A673 (cell line): ENCODE measurements at regions not wholly inside any gene's neighbourhood (a gene's known extent, or its start where the extent isn't known, plus 50 kb on each side); places are given as distances from the start of the nearest gene placed in this dataset.

Experiments used
- BruUV-seq: library from RNA; stranded (reverse); fragments of 400-500 nt; replicated peaks from 2 replicates; lab custom pipeline; 2021; lab: Mats Ljungman, UMichigan
- CTCF ChIA-PET: fragments of 300-600 bp; sonication (Branson Sonifier 250); formaldehyde crosslinking; loops from one replicate; lab custom pipeline; 2022; ENCODE audit warnings: antibody characterized with exemption; lab: Charles Lee
- POLR2A ChIA-PET: fragments of 300-600 bp; sonication (Branson Sonifier 250); formaldehyde crosslinking; loops from one replicate; lab custom pipeline; 2022; ENCODE audit warnings: antibody characterized with exemption; ENCODE audit not compliant: low non-redundant PET; lab: Charles Lee
- DNase-seq: peaks from one replicate; pipeline ENCODE4 v3.0.0-alpha.2; 2015; ENCODE audit warnings: low spot score
- H3K27ac ChIP-seq: fragments of 200-600 bp; sonication (generic); 2 replicates; pipeline ENCODE4 v1.5.1; 2016; ENCODE audit warnings: mixed run types, low read depth, mild to moderate bottlenecking, mixed read lengths, antibody characterized with exemption, low read length; ENCODE audit not compliant: poor library complexity, severe bottlenecking
- H3K27me3 ChIP-seq: fragments of 200-600 bp; sonication (generic); replicated peaks from 2 replicates; pipeline ENCODE4 v1.6.1; 2017; ENCODE audit warnings: mixed run types, low read depth, mild to moderate bottlenecking, mixed read lengths, antibody characterized with exemption, low read length; ENCODE audit not compliant: insufficient read depth, poor library complexity
- H3K36me3 ChIP-seq: fragments of 200-600 bp; sonication (generic); 2 replicates; pipeline ENCODE4 v1.6.1; 2016; ENCODE audit warnings: mixed run types, mild to moderate bottlenecking, mixed read lengths, antibody characterized with exemption, low read length; ENCODE audit not compliant: insufficient read depth, poor library complexity, severe bottlenecking
- H3K4me1 ChIP-seq: fragments of 200-600 bp; sonication (generic); 2 replicates; pipeline ENCODE4 v1.6.1; 2017; ENCODE audit warnings: mixed run types, mild to moderate bottlenecking, mixed read lengths, antibody characterized with exemption, low read length; ENCODE audit not compliant: insufficient read depth, poor library complexity, severe bottlenecking
- H3K4me3 ChIP-seq: fragments of 200-600 bp; sonication (generic); 2 replicates; pipeline ENCODE4 v1.5.1; 2016; ENCODE audit warnings: low read depth, mixed run types, mild to moderate bottlenecking, mixed read lengths, low read length; ENCODE audit not compliant: poor library complexity, severe bottlenecking
- H3K9me3 ChIP-seq: fragments of 200-600 bp; sonication (generic); 2 replicates; pipeline ENCODE4 v1.6.1; 2016; ENCODE audit warnings: mixed run types, low read depth, mild to moderate bottlenecking, mixed read lengths, antibody characterized with exemption, low read length; ENCODE audit not compliant: poor library complexity, severe bottlenecking
- EZH2 ChIP-seq: fragments of 200-600 bp; sonication (generic); IDR thresholded peaks from 2 replicates; pipeline ENCODE4 v1.6.1; 2017; ENCODE audit warnings: borderline replicate concordance, low read depth, mild to moderate bottlenecking, mixed read lengths, antibody characterized with exemption, low read length; ENCODE audit not compliant: poor library complexity, severe bottlenecking
- intact Hi-C: fragments of 100-400 bp; cut with micrococcal nuclease; formaldehyde crosslinking; loops from one replicate; pipeline ENCODE4 v1.10.0; 2022; ENCODE audit not compliant: unreplicated experiment
- TF ChIP-seq, protein P1 (sequence below): fragments of 300-800, 200-600 bp; sonication (generic); conservative IDR thresholded peaks from 2 replicates; pipeline ENCODE4 v1.5.1; 2017; ENCODE audit warnings: low read depth, mild to moderate bottlenecking, antibody characterized with exemption, low read length, moderate library complexity, mixed read lengths

DNA sequence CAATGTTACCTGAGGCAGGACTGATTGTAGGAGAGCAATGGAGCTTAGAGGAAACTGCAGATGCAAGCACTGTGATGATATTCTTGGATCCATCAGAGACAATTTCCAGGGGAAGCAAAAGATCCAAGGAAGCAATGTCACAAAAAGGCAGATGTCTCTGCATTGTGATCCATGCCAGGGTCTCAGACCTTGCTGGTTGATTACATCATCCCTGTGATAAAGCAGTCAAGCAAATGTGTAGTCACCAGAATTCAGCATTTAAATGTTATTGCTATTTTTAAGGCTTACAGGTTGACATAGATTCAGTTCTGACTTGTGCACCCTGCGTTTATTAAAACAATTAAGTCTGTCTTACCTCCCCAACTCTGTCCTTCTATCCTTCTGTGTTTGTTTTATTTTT is 56.8 kb upstream of the CCDC85A start:
- POLR2A ChIA-PET: no interaction called here
- no peak overlapping the region for H3K4me3 ChIP-seq
- no peaks in the 10 kb centered on the region for H3K9me3 ChIP-seq
- CTCF ChIA-PET: no interaction called here
- intact Hi-C loops: no loop called here
- no peaks in the 10 kb centered on the region for H3K27me3 ChIP-seq
- no peak overlapping the region for H3K27ac ChIP-seq
- peaks cover 6% of the 10 kb centered on the region for H3K4me1 ChIP-seq
- TF ChIP-seq EZH2: no peak
- TF ChIP-seq, protein P1, sequence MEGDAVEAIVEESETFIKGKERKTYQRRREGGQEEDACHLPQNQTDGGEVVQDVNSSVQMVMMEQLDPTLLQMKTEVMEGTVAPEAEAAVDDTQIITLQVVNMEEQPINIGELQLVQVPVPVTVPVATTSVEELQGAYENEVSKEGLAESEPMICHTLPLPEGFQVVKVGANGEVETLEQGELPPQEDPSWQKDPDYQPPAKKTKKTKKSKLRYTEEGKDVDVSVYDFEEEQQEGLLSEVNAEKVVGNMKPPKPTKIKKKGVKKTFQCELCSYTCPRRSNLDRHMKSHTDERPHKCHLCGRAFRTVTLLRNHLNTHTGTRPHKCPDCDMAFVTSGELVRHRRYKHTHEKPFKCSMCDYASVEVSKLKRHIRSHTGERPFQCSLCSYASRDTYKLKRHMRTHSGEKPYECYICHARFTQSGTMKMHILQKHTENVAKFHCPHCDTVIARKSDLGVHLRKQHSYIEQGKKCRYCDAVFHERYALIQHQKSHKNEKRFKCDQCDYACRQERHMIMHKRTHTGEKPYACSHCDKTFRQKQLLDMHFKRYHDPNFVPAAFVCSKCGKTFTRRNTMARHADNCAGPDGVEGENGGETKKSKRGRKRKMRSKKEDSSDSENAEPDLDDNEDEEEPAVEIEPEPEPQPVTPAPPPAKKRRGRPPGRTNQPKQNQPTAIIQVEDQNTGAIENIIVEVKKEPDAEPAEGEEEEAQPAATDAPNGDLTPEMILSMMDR: no peak
- BruUV-seq: no TSS peak
- no peaks in the 10 kb centered on the region for H3K36me3 ChIP-seq
- DNase-seq: no peak

DNA sequence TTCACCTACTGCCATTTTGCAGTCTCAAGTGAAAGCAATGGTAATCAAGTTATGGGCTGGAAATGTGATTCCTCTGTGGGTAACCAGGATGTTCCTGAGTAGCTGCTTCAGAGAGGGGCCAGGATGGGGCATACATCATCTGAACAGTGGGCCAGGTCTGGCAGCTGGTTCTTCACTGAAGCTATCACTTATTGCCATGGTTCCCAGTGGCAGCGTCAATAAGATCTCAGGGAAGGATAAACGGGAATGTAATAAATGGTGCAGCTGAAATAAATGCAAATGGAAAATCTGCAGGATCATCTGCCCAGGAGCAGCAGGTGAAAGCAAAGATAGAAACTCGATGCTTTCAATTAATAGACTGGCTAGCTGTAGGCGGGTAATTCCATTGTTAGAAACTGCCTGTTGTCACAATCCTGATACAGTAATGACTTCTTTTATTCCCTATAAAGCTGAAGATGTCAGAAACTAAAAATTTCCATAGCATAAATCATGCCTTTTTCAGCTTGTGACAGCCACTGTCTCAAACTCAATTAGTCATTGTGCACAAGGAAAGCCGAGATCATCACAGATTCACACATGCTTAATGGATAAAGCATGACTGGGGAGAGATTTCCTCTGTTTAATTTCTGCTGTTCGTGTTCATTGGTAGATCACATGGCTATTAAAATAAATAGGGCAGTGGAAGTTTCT is 56.2 kb upstream of the CCDC85A start:
- Histone ChIP-seq H3K36me3 (no peaks in the 10 kb centered on the region), H3K27me3 (no peaks in the 10 kb centered on the region), H3K4me1 (peaks cover 6% of the 10 kb centered on the region), H3K9me3 (no peaks in the 10 kb centered on the region), H3K27ac (no peak overlapping the region), H3K4me3 (no peak overlapping the region)
- intact Hi-C loops: no loop called here
- ChIA-PET POLR2A (no interaction called here), CTCF (no interaction called here)
- DNase-seq: peak; percentile 49
- no TSS peak for BruUV-seq
- no peak for TF ChIP-seq EZH2
- TF ChIP-seq, protein P1: no peak

DNA sequence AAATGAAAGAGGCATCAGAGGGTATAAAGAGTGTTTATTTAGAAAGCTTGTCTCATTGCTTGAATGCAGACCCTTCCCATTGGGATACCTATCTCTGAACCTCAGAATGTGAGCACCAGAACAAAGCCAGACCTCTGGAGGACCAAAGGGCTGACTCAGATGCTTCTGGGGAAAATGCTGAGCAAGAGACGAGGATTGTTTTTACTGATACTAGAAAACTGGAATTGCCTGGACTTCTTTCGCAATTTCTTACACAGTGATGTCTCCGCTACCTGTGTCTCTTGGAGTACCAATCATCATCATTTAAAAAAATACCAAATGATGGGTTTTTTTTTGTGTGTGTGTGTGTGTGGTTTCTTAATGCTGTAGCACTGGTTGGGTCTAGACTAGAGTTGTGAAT is 55.6 kb upstream of the CCDC85A start:
- ChIA-PET CTCF (no interaction called here), POLR2A (no interaction called here)

More for the DNA sequence above, 55.6 kb upstream of the CCDC85A start:
- intact Hi-C loops: no loop called here
- Histone ChIP-seq H3K9me3 (no peaks in the 10 kb centered on the region), H3K4me3 (no peak overlapping the region), H3K4me1 (peaks cover 6% of the 10 kb centered on the region), H3K27ac (no peak overlapping the region), H3K27me3 (no peaks in the 10 kb centered on the region), H3K36me3 (no peaks in the 10 kb centered on the region)
- DNase-seq: no peak
- TF ChIP-seq, protein P1: no peak
- BruUV-seq: no TSS peak
